HL-60 (cell line): ENCODE measurements at regions not wholly inside any gene's neighbourhood (a gene's known extent, or its start where the extent isn't known, plus 50 kb on each side); places are given as distances from the start of the nearest gene placed in this dataset.

ENCODE experiments used
- GABPA ChIP-seq: IDR thresholded peaks from 2 replicates; pipeline ENCODE4 v1.6.1; 2012; ENCODE audit warnings: low read depth
- POLR2AphosphoS5 ChIP-seq: IDR thresholded peaks from 2 replicates; pipeline ENCODE4 v1.6.1; 2012; ENCODE audit warnings: low read depth
- SPI1 ChIP-seq: IDR thresholded peaks from 2 replicates; pipeline ENCODE4 v1.6.1; 2012; ENCODE audit warnings: low read depth, mild to moderate bottlenecking, borderline replicate concordance
- TF ChIP-seq, protein P1 (sequence below): IDR thresholded peaks from one replicate; pipeline ENCODE4 v1.5.1; 2011; ENCODE audit warnings: low read length, control low read depth, inconsistent platforms; ENCODE audit not compliant: insufficient read depth
- TF ChIP-seq, protein P2 (sequence below): IDR thresholded peaks from 2 replicates; pipeline ENCODE4 v1.6.1; 2012; ENCODE audit warnings: low read depth; ENCODE audit not compliant: insufficient replicate concordance

DNA sequence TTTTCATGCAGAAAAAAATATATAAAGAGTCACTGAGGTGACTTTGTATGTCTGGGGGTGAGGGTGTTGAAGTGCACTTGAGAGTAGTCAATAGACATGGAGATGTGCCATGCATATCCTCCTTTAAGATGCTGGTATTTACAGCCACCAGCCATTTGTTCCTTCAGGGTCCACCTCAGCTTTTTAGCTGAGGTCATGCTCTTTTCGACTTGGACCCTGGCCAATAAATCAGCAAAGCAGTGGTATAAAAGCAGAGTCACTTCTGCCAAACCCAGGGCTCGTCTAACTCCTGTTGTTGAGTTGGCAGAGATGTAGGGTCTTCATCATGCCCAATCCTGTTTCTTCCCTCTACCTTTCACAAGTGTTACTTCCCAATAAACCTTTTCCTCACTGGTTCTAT lies 75.1 kb upstream of the OSTN start:
- TF ChIP-seq, protein P1, sequence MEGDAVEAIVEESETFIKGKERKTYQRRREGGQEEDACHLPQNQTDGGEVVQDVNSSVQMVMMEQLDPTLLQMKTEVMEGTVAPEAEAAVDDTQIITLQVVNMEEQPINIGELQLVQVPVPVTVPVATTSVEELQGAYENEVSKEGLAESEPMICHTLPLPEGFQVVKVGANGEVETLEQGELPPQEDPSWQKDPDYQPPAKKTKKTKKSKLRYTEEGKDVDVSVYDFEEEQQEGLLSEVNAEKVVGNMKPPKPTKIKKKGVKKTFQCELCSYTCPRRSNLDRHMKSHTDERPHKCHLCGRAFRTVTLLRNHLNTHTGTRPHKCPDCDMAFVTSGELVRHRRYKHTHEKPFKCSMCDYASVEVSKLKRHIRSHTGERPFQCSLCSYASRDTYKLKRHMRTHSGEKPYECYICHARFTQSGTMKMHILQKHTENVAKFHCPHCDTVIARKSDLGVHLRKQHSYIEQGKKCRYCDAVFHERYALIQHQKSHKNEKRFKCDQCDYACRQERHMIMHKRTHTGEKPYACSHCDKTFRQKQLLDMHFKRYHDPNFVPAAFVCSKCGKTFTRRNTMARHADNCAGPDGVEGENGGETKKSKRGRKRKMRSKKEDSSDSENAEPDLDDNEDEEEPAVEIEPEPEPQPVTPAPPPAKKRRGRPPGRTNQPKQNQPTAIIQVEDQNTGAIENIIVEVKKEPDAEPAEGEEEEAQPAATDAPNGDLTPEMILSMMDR, result no peak
- no peak for TF ChIP-seq GABPA
- TF ChIP-seq, protein P2, sequence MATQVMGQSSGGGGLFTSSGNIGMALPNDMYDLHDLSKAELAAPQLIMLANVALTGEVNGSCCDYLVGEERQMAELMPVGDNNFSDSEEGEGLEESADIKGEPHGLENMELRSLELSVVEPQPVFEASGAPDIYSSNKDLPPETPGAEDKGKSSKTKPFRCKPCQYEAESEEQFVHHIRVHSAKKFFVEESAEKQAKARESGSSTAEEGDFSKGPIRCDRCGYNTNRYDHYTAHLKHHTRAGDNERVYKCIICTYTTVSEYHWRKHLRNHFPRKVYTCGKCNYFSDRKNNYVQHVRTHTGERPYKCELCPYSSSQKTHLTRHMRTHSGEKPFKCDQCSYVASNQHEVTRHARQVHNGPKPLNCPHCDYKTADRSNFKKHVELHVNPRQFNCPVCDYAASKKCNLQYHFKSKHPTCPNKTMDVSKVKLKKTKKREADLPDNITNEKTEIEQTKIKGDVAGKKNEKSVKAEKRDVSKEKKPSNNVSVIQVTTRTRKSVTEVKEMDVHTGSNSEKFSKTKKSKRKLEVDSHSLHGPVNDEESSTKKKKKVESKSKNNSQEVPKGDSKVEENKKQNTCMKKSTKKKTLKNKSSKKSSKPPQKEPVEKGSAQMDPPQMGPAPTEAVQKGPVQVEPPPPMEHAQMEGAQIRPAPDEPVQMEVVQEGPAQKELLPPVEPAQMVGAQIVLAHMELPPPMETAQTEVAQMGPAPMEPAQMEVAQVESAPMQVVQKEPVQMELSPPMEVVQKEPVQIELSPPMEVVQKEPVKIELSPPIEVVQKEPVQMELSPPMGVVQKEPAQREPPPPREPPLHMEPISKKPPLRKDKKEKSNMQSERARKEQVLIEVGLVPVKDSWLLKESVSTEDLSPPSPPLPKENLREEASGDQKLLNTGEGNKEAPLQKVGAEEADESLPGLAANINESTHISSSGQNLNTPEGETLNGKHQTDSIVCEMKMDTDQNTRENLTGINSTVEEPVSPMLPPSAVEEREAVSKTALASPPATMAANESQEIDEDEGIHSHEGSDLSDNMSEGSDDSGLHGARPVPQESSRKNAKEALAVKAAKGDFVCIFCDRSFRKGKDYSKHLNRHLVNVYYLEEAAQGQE, result no peak
- TF ChIP-seq SPI1, result no peak
- TF ChIP-seq POLR2AphosphoS5, result no peak
